SK-N-SH treated with all-trans-retinoic acid at 6 μM for 48 hours (cell line): ENCODE measurements at regions not wholly inside any gene's neighbourhood (a gene's known extent, or its start where the extent isn't known, plus 50 kb on each side); places are given as distances from the start of the nearest gene placed in this dataset.

Experiments used
- ARNTL ChIP-seq: fragments of 450-650 bp; formaldehyde crosslinking; IDR thresholded peaks from 2 replicates; pipeline ENCODE4 v1.5.0; 2020; ENCODE audit warnings: low read depth, mild to moderate bottlenecking, moderate library complexity, borderline replicate concordance
- BACH2 ChIP-seq: fragments of 250-450 bp; sonication (Bioruptor Pico); IDR thresholded peaks from 2 replicates; pipeline ENCODE4 v1.9.0; 2021; ENCODE audit warnings: mild to moderate bottlenecking, borderline replicate concordance
- ZNF565 ChIP-seq: fragments of 450-650 bp; formaldehyde crosslinking; conservative IDR thresholded peaks from 2 replicates; pipeline ENCODE4 v1.5.0; 2020; ENCODE audit warnings: low read depth, mild to moderate bottlenecking, moderate library complexity
- ZNF8 ChIP-seq: fragments of 450-650 bp; formaldehyde crosslinking; IDR thresholded peaks from 2 replicates; pipeline ENCODE4 v1.5.0; 2020; ENCODE audit warnings: mild to moderate bottlenecking, moderate library complexity

GRCh38 chr1:228939001-228939691 is 203.9 kb downstream of the RHOU start:
- TF ChIP-seq ARNTL (CRISPR knock-in tag) (no peak), ZNF565 (CRISPR knock-in tag) (no peak), ZNF8 (CRISPR knock-in tag) (no peak), BACH2 (CRISPR knock-in tag) (no peak)
